ENCODE measurements at regions not wholly inside any gene's neighbourhood (a gene's known extent, or its start where the extent isn't known, plus 50 kb on each side); places are given as distances from the start of the nearest gene placed in this dataset.
"Not testable (repeated sequence)": the region's sequence is repeated elsewhere in the genome, so short reads cannot be mapped to it uniquely, and the experiment has no call there.

DNA sequence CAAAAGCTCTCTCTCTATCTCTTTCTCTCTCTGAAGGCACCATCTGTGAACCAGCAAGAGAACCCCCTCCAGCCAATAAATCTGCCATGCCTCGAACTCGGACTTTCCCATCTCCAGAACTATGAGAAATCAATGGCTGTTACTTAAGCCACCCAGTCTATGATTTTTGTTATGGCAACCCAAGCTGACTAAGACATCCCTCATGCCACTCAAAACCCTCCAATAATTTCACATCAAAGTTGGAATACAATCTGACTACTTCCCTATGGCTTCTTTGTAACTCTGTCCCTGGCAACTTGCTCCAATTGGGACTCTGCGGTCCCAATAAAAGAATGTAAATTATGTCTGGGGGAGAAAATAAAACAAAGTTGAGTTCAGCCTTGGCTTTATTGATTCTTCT lies 265.7 kb downstream of the SHOX start:
- DNase-seq (ENCODE audit: low read depth) = no peak

DNA sequence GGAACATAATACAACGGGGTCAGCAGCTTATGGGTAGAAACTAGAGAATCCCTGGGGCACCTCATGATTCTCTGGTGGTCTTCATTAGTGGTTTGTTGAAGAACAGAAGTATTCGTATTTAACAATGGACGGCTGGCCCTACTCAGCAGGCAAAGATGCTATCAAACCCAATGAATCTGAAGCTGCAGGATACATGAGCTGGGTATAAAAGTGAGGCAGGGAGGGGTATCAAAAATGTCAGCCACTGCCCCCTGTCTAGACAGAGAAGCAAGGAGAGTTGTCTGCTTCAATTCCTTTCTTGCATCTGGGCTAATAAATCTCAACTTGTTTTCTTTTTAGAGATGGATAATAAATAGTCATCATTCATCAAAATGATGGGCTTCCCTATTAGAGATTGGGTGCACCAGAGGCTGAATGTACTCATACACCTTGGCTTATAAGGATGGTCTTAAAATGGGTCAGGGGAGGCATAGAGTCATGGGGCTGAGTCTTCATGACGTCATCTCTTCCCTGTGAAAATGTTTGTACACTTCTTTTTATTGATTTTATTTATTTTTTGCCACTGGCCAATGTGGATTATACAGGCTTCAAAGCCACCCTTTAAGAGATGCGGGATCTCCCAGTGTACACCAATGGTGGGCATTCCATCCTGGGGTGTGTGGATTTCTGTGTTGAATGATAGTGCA lies 259.5 kb downstream of the SHOX start:
- DNase-seq (ENCODE audit: low read depth) = no peak

DNA sequence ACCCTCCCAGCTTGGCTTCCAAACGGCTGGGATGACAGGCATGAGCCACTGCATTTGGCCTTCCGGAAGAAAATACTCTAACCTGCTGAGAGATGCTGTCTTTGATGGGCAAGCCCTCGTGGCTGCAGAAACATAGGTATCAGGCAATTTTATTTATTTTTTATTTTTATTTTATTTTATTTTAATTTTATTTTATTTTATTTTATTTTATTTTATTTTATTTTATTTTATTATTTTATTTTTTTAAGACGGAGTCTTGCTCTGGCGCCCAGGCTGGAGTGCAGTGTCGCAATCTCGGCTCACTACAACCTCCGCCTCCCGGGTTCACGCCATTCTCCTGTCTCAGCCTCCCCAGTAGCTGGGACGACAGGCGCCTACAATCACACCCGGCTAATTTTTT lies 257.1 kb downstream of the SHOX start:
- DNase-seq (ENCODE audit: low read depth) = not testable (repeated sequence)

DNA sequence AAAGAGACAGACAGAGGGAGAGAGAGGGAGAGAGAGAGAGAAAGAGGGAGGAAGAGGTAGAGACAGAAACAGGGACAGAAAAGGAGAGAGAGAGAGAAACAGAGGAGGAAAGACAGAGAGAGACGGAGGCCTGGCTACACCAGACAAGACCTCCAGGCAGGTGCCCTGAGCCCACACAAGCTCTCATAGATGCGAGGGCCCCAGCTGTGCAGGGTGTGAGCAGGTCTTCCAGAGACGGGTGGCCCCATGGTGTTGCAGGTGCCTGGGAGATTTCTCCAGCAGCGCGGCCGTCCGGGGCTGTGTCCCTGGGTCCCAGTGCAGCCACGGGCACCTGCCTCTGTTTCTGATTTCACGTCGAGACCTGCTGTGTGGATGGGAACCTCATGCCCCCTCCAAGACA lies 253.0 kb downstream of the SHOX start:
- DNase-seq (ENCODE audit: low read depth) = no peak

DNA sequence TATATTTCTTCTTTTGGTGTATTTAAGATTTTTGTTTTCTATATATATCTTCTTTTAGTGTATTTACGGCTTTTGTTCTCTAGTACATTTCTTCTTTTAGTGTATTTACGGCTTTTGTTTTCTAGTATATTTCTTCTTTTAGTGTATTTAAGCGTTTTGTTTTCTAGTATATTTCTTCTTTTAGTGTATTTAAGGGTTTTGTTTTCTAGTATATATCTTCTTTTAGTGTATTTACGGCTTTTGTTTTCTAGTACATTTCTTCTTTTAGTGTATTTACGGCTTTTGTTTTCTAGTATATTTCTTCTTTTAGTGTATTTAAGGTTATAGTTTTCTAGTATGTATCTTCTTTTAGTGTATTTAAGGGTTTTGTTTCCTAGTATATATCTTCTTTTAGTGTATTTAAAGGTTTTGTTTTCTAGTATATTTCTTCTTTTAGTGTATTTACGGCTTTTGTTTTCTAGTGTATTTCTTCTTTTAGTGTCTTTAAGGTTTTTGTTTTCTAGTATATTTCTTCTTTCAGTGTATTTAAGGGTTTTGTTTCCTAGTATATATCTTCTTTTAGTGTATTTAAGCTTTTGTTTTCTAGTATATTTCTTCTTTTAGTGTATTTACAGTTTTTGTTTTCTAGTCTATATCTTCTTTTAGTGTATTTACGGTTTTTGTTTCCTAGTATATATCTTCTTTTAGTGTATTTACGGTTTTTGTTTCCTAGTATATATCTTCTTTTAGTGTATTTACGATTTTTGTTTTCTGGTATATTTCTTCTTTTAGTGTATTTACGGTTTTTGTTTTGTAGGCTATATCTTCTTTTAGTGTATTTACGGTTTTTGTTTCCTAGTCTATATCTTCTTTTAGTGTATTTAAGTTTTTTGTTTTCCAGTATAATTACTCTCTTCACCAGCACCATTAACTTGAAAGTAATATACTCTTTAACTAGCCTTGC lies 249.4 kb downstream of the SHOX start:
- DNase-seq (ENCODE audit: low read depth) = not testable (repeated sequence)

DNA sequence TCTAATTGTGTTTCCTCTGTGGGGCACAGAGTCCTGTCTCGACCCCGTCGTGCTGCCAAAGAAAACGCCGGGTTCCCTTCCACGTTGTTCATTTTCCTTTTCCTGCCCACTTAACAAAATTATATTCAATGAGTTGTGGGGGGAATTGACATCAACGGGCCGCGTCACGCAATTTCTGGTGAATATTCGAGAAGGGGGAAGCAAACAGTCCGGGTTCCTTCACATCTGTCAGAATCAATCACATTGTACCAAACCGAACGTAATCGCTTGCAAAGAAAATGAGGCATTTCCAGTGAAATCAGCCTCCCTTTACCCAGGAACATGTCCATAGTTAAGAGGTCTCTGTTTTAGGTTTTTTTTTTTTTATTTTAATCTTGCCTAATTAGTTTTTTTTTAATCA lies 243.5 kb downstream of the SHOX start:
- DNase-seq (ENCODE audit: low read depth) = no peak

DNA sequence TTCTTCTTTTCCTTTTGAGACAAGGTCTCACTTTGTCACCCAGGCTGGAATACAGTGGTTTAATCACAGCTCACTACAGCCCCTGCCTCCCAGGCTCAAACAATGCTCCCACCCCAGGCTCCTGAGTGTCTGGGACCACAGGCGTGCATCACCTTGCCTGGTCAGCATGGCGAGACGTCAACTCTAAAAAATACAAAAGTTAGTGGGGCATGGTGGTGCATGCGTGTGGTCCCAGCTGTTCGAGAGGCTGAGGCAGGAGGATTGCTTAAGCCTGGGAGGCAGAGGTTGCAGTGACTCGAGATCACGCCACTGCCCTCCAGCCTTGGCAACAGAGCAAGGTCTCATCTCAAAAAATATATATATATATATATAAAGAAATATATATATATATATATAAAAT lies 242.4 kb downstream of the SHOX start:
- DNase-seq (ENCODE audit: low read depth) = no peak

DNA sequence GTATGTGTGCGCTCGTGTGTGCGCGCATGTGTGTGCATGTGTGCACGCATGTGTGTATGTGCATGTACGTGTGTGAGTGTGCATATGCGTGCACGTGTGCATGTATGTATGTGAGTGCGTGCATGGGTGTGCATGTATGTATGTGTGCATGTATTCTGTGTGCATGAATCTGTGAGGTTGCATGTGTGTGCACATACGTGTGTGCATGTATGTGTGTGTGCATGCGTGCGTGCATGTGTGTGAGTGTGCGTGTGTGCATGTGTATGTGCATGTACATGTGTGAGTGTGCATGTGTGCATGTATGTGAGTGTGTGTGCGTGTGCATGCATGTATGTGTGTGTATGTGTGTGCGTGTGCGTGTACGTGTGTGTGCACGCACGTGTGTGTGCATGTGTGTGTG lies 241.5 kb downstream of the SHOX start:
- DNase-seq (ENCODE audit: low read depth) = no peak

DNA sequence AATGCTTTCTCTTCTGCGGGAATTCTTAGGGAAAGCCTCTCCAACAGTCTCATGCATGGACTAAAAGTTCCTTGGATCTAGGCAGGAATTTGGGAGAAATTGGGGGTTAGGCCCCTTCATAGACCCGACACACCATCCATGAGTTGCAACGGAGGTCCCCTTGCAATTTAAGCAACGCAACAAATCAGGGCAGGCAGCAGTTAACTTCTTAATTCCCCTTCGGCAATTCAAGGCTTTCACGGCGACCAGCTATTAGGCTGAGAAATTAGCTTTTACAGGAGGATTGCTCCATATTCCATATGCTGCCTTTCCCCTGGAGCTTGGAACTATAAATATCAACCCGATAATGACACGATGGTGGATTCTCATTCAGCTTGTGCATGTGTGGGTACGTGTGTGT lies 241.0 kb downstream of the SHOX start:
- no peak for DNase-seq (ENCODE audit: low read depth)

DNA sequence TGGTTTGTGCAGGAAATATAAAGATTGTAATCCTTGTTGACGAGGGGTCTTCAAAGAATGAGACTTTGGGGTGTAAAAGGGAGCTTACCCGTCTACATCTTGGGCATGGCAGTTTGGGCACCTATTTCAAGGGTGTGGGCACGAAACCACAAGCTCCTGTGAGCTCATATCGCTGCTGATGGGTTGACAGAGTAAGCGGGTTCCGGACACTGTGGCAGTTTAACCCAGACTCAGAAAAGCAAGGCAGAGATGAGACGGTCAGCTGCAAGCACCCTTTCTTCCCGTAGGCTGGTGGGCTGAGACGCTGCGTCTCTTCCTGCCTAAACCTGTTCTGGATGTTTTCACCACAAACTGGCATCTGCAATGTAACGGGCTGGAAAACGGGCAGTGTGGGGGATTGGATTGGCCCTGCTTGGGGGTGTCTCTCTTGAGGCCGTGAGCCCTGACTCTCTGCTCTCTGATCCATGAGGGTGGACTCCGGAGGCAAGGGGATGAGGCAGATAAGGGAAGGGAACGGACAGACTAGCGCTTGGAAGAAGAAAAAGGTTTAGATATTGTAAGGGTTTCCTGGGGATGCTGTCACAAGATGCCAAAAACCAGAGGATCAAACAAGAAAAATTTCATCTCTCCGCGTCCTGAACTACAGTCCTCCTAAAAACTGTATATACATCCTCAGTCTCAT lies 237.5 kb downstream of the SHOX start:
- no peak for DNase-seq (ENCODE audit: low read depth)

DNA sequence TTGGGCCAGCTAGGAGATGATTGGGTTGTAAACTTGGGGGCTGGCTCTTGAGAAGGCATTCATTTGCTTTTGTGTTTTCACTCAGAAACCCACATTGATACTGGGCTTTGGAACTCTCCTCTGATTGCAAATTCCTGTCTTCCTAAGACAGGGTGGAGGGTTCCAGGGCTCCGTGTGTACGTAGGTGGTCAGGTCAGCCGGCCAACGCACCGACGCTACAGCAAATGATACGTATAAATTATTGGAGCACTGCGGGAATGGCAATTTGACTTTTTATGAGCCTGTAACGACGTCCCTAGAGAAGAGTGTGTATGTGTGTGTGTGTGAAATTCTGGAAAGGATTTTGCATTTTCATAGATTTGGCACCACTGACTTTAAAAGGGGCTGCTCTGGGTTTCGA lies 236.9 kb downstream of the SHOX start:
- no peak for DNase-seq (ENCODE audit: low read depth)

DNA sequence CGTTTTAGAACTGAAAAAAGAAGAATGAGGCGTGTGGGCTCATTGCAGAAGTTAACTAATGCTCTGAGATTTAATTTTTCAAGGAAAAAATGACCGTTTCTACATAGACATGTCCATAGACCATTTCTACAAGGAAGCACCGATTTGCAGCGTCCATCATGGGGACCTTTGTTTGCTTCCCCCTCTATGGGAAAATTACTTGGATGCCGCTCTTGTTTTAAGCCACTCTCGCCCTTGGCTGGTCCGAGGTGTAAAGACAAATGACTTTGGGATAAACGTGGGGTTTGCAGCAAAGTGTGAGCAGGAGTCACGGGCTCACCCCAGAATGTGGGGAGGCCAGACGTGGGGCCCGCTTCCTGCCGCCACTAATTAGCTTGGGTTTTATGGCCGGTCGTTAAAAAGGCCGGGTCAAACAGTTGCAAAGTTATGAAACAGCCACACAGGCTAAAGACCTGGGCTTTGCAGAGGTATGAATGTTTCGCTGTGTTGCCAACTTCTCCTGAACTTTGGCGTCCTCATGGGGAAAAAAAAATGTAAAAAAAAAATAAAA lies 235.9 kb downstream of the SHOX start:
- no peak for DNase-seq (ENCODE audit: low read depth)

DNA sequence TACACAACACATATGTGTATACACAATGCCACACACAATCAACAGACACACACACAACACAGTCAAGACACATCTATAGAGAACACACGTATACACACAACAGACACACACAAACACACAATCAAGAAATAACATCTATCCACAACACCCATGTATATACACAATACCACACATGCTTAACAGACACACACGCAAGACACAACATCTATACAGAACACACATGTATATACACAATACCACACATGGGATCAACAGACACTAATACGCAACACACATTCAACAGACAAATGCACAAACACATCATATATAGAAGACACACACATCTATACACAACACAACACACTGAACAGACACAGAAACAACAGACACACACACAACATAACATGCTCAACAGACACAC lies 234.8 kb downstream of the SHOX start:
- no peak for DNase-seq (ENCODE audit: low read depth)

DNA sequence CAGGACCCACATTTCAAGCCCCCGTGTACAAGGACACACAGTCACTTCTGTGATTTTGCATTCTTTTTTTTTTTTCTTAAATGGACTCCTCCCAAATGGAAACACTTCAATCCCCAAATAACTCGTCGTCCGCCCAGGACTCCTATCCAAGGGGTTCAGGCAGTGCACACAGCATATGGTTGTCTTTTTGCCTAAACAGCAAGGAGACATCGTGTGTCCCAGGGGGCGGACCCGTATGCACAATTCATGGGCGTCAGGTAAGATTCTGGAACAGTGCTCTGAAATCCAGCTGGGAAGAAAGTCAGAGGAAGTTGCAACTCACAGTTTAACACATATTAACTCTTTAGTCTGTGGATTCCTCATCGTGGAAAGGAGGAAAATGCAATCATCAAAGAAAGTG lies 231.3 kb downstream of the SHOX start:
- no peak for DNase-seq (ENCODE audit: low read depth)

DNA sequence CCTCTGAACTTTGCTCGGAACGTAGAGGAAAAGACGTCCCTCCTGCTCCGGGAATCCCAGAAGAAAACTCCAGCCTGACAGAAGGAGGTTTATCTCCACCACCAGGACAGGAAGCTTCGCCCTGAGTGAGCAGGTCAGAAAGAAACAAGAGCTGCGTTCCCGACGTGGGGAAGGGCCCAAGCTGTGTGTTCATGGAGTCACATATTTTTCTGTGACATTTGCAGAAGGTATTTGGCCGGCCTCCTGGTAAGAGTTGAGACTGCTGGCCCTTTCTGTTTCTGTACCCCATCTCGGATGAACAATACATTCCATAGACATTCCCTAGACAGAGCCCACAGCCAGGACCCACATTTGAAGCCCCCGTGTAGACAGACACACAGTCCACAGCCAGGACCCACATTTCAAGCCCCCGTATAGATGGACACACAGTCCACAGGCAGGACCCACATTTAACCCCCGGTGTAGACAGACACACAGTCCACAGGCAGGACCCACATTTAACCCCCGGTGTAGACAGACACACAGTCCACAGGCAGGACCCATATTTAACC lies 230.8 kb downstream of the SHOX start:
- no peak for DNase-seq (ENCODE audit: low read depth)

DNA sequence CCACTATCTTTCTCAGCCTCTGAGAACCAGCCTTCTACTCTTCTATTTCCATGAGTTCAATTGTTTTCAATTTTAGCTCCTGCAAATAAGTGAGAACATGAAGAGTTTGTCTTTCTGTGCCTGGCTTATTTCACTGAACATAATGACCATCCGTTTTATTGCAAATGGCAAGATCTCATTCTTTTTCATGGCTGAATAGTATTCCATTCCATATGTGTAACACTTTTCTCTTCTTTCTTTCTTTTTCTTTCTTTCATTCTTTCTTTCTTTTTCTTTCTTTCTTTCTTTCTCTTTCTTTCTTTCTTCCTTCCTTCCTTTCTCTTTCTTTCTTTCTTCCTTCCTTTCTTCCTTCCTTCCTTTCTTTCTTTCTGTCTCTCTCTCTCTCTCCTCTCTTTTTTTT lies 228.7 kb downstream of the SHOX start:
- no peak for DNase-seq (ENCODE audit: low read depth)

DNA sequence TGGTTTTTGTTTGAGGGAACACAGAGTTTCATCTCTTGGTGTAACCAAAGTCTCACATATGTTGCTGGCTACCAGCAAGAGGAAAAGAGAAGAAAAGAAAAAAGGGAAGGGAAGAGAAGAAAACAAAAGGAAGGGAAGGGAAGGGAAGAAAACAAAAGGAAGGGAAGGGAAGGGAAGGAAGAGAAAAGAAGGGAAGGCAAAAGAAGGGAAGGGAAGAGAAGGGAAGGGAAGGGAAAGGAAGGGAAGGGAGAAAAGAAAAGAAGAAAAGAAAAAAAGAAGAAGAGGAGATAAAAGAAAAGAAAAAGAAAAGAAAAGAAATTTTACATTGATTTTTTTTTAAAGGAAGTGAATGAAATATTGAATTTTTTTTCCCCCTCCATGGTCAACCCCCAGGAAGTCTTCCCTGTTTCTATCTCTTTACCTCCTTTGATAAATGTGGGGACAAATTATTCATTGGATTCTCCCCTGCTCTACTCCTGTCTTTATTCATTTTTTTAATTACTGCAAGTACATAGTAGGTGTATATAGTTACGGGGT lies 228.0 kb downstream of the SHOX start:
- no peak for DNase-seq (ENCODE audit: low read depth)

DNA sequence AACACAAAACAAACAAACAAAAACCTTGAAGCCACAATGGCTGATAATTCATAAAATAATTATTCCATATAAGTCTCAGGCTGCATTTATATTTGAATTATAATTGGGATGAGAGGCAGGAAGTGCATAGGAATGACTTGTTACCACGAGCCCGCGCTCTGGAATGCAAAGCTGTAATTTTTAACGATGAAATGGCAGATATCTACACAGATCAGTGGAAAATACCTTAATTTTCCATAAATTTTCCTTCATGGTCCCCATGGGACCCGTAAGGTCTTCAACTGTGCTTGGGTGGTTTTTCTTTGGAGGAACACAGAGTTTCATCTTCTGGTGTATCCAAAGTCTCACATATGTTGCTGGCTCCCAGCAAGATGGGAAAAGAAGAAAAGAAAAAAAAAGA lies 226.8 kb downstream of the SHOX start:
- no peak for DNase-seq (ENCODE audit: low read depth)

DNA sequence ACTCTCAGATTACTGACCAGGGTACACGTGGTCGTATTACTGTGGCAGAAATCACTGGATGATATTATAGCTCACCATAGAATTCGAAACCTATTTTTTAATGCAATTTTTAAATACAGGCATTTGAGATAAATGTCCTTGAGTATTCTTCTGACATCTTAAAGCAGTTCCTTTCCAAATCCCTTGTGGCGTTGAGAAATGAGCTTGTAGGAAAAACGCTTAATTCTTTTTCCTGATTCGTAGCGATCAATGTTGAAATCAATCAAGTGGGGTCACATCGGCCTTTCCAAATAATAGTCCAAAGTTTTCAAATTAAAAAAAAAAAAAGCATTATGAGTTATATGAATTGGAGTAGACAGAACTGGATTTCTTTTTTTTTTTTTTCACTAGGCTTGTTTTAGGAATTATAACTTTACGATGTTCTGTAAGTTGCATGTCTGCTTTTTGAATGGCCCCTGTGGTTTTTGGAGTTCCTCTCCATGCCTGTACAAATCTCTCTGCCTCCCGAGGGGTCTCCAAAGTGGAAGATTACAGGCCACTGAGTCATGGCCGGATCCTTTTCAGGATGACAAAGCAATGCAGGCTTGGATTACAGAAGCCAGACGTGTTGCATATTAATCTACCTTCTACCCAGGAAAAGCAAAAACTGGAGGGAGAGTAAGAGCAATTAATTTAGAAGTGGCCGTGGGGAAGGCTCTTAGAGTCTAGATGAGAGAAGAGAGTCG lies 226.1 kb downstream of the SHOX start:
- DNase-seq (ENCODE audit: low read depth) = no peak

DNA sequence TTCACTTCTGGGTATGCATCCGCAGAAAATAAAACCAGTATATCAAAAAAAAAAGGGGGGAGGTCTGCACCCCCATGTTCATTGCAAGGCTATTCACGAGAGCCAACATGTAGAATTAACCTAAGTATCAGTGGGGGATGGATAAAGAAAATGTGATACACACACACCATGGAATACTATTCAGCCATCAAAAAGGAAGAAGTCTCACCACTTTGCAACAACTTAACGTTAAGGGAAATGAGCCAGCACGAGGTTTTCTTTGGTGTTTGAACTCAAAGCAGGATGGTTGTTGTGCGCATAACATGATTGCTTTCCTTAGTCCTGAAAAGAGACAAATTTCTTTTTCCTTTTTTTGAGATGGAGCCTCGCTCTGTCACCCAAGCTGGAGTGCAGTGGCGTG lies 222.7 kb downstream of the SHOX start:
- DNase-seq (ENCODE audit: low read depth) = no peak

DNA sequence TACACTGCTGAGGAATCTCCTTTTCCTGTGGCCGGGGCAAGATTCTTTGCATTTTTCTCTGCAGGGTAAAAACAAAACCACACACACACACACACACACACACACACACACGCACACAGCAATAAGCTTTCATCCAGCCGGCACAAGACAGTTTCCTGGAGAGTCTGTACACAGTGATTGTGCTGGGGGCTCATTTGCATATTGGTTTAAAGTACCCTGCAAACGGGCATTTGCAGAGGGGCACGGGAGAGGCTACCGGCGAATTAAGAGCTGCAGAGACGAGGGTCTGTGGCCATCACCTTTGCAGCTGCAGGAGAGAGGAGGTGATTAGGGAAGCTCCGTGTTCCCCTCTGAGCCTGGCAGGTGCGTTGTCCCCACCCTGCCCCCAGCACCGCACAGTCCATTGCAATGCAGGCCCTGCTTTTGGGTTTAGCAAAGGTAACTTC lies 219.9 kb downstream of the SHOX start:
- no peak for DNase-seq (ENCODE audit: low read depth)

All from activated T-cell treated with anti-CD3 and anti-CD28 coated beads for 48 hours (primary cell).